ENCODE measurements at regions not wholly inside any gene's neighbourhood (a gene's known extent, or its start where the extent isn't known, plus 50 kb on each side); places are given as distances from the start of the nearest gene placed in this dataset.
"Not testable (repeated sequence)": the region's sequence is repeated elsewhere in the genome, so short reads cannot be mapped to it uniquely, and the experiment has no call there.

DNA sequence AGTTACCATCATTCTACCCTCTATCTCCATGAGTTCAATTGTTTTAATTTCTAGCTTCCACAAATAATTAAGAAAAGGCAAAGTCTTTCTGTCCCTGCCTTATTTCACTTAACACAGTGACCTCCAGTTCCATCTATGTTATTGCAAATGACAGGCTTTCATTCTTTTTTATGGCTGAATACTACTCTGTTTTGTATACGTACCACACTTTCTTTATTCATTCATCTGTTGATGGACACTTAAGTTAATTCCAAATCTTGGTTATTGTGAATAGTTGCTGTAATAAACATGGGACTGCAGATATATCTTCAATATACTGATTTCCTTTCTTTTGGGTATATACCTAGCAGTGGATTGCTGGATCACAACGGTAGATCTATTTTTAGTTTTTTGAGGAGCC lies 314.1 kb downstream of the SV2B start:
- no peak for DNase-seq (ENCODE audit: low read depth in 2 of 2)

DNA sequence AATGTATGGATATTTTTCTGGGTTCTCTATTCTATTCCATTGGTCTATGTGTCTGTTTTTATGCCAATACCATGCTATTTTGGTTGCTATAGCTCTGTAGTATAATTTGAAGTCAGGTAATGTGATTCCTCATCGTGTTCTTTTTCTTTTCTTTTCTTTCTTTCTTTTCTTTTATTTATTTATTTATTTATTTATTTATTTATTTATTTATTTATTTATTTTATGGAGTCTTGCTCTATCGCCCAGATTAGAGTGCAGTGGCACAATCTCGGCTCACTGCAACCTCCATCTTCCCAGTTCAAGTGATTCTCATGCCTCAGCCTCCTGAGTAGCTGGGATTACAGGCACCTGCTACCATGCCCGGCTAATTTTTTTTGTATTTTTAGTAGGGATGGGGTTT lies 315.2 kb downstream of the SV2B start:
- DNase-seq (ENCODE audit: low read depth in 2 of 2): not testable (repeated sequence)

- no peak for DNase-seq (ENCODE audit: low read depth in 2 of 2)
Measured at GRCh38 chr15:91420689-91421088, 320.6 kb downstream of the SV2B start.

- no peak for DNase-seq (ENCODE audit: low read depth in 2 of 2)
Measured at GRCh38 chr15:91422797-91423196, 322.7 kb downstream of the SV2B start.

- no peak for DNase-seq (ENCODE audit: low read depth in 2 of 2)
Measured at GRCh38 chr15:91424001-91424400, 323.9 kb downstream of the SV2B start.

GRCh38 chr15:91426412-91426811 lies 326.4 kb downstream of the SV2B start:
- DNase-seq (ENCODE audit: low read depth in 2 of 2): no peak

GRCh38 chr15:91429973-91430372 lies 329.9 kb downstream of the SV2B start:
- no peak for DNase-seq (ENCODE audit: low read depth in 2 of 2)

- no peak for DNase-seq (ENCODE audit: low read depth in 2 of 2)
Measured at GRCh38 chr15:91431041-91431715, 331.1 kb downstream of the SV2B start.

DNA sequence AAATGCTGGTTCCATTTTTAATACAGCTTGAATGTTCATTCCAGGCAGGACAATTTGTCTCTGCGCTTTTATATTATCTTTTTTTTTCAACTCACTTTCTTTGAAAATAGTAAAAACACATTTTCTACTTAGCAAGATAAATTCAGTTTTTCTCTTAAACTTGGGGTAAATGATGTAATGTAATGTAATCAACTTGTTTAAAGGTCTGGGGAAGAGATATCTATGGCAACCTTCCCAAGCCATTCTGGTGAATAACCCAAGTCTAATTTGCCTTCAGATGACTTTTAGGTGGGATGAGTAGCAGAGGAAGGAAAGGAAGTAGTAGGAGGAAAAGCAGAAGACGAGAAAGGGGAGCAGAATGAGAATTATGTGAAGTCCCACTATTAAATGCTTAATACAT lies 335.1 kb downstream of the SV2B start:
- DNase-seq (ENCODE audit: low read depth in 2 of 2): no peak

DNA sequence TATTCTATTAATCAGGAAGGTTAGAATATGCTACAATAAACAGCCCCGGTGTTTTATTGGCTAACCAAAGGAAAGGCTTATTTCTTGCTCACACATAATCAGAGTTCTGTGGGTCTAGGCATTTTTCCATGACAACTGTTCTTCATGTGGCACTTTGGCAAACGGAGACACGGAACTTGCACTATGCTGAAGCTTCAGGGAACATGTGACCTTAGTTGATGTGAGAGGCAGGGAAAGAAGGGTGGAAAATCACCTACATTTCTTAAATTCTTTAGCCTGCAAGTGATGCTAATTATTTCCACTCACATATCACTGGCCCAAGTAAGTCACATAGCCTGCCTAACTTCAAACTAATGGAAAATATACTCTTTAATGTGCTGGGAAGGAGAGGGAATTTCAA lies 344.6 kb downstream of the SV2B start:
- no peak for DNase-seq (ENCODE audit: low read depth in 2 of 2)

DNA sequence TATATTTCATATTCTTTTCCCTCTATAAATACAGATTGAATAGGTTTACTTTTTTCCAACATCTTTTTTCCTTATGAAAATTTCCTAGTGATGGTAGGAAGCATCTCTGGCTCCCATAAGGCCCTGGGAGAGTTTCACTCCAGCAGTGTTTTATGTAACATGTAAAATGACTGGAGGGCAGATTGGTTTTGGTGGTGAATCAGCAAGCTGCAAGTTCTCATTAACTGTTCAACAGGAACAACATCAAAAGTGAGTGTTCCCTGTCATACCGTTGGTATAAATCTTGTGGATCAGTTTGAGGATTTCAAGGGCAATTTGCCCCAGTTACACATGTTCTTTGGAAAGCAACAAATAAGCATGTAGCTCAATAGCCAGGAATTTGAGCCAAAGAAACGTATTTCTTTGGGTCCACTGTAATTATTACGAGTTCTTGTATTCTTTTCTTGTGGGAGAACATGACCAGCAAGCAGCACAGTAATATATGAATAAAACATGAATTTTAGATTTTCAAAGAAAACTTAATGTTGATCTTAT lies 345.7 kb downstream of the SV2B start:
- DNase-seq (ENCODE audit: low read depth in 2 of 2): no peak

DNA sequence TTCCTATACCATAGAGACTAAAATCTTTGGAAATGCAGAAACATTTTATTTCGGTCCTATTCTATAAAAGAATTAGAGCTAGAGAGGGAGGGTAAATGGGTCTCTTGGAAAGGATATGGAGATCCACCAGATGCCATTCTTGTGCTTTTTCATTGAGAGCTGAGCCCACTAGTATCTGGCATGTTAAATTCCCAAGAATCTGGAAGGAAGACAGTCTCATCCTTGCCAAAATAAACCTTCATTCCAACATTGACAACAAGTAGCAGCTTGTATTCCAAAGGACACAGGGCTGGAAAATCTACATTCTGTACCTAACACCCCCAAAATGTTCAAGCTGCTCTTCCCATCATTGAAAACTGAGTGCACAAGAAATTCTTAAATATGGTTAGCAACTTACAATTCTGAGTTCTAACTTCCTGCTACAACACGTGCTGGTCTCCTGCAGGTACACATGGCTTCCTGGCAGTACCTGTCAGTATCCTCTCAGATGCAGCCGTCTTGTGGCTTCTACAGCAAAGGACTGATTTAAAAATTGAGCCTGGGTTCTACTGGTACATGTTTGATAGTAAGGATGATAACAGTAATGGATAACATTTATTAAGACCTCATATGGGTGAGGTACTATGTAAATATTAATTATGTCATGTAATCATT lies 348.1 kb downstream of the SV2B start:
- no peak for DNase-seq (ENCODE audit: low read depth in 2 of 2)

DNA sequence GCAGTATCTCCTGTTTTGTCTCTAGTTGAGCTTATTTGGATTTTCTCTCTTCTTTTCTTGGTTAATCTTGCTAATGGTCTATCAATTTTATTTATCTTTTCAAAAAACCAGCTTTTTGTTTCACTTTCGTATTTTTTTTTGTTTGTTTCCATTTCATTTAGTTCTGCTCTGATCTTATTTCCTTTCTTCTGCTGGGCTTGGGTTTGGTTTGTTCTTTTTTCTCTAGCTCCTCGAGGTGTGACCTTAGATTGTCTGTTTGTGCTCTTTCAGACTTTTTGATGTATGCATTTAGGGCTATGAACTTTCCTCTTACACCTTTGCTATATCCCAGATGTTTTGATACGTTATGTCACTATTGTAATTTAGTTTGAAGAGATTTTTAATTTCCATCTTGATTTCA lies 353.3 kb downstream of the SV2B start:
- not testable (repeated sequence) for DNase-seq (ENCODE audit: low read depth in 2 of 2)

DNA sequence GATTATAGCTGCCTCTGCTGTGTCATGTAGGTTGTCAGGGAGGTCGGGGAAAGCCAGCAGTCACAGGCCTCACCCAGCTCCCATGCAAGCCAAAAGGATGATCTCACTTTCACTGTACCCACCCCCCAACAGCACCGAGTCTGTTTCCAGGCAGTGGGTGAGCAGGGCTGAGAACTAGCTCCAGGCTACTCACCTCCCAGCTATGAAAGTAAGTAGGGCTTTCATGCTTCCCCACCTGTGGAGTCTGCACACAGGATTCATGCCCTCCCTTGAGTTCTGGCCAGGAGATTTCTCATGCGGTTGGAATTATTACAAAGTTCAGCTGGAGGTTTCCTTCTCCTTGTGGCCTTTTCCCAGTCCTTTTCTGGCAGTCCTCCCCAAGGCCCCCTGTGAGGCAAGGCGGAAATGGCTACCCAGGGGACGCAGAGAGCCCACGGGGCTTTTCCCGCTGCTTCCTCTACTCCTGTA lies 356.2 kb downstream of the SV2B start:
- DNase-seq (ENCODE audit: low read depth in 2 of 2): no peak

DNA sequence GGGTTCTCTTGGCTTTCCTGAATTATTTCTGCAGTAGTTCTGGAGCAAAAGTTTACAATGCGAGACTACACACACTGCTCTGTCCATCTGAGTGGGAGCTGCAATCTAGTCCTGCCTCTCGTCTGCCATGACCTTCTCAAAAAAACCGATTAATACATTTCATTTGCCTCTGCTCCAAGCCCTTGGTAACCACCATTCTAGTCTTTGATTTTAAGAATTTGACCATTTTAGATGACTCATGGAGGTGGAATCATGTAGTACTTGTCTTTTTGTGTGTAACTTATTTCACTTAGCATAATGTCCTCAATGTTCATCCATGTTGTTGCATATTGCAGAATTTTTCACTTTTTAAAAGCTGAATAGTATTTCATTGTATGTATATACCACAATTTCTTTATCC lies 356.9 kb downstream of the SV2B start:
- no peak for DNase-seq (ENCODE audit: low read depth in 2 of 2)

DNA sequence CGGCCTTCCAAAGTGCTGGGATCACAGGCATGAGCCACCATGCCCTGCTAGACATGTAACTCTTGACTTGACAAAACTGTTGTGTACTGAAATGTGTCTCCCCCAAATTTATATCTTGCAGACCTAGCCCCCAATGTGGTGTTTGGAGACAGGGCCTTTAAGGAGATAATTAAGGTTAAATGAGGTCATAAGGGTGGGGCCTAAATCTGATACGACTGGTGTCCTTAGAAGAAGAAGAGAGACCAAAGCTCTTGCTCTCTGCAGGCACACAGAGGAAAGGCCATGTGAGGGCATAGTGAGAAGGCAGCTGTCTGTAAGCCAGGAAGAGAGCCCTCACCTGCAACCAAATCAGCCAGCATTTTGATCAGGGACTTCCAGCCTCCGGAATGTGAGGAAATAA lies 361.3 kb downstream of the SV2B start:
- no peak for DNase-seq (ENCODE audit: low read depth in 2 of 2)

- DNase-seq (ENCODE audit: low read depth in 2 of 2): no peak
Measured at GRCh38 chr15:91465086-91465485, 365.0 kb downstream of the SV2B start.

DNA sequence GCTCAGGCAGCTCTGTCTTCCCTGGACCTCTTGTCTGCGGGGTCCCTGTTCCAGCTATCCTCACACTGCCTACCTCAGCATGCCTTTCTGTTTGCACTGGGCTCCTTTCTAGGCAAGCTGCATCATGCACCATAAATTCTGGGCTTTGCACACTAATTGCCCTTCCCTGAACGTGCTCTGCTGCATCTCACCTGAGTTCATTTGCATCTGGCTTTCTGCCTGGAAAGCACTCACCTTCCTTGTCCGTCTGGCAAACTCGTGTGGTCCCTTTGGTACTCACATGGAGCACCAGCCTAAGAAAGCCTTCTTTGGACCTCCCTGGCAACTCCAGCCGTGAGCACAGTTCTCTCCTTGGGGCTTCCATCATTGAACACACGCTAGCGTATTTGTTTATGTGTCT lies 365.6 kb downstream of the SV2B start:
- DNase-seq (ENCODE audit: low read depth in 2 of 2): no peak

- no peak for DNase-seq (ENCODE audit: low read depth in 2 of 2)
Measured at GRCh38 chr15:91468871-91469580, 369.0 kb downstream of the SV2B start.

DNA sequence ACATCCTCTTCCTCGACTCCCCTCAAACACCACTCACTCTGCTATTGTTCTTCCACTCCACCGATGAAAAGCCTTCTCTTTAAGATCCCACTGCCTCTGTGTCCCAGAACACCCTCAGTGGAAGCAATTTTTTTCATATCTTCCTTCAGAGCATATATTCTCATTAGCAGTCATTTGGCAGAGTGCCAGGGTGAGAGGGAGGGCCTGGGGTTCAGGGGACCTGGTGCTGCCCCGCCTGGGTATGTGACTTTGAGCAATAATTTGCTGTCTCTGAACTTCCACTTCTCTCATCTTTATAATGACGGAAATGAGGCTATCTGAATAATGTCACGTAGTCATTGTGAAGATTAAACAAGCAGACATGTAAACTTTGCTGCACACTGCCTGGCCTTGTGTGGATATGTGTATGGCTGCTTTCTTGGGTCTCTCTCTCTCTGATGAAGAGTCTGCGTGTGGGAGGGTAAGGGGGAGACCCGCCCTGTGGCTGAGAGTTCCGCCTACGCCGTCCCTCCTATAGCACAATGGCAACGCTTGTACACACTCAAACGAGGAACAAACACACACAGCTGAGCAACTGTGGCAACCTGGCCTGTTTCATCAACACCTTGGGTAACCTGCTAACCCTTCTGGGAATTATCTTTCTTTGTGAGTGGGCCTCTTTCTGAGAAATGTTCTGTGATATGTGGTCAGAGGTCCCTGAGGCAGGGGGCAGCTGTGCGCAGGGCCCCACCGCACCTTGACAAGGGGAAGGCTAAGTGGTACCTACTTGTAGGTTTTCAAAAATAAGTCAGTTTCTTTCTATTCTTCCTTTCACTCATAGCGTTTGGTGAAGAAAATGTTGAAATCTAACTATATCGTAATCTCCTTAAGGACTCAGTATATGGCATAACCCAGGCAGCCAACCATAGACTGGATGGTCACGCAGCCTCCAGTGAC lies 369.8 kb downstream of the SV2B start:
- peak; percentile 35 to 36 for DNase-seq (ENCODE audit: low read depth in 2 of 2)

GRCh38 chr15:91471468-91471867 lies 371.4 kb downstream of the SV2B start:
- DNase-seq (ENCODE audit: low read depth in 2 of 2): no peak

GRCh38 chr15:91472316-91472756 lies 372.3 kb downstream of the SV2B start:
- no peak for DNase-seq (ENCODE audit: low read depth in 2 of 2)
